H1 (cell line): ENCODE measurements at regions not wholly inside any gene's neighbourhood (a gene's known extent, or its start where the extent isn't known, plus 50 kb on each side); places are given as distances from the start of the nearest gene placed in this dataset.

ENCODE experiments used
- CTCF ChIA-PET: fragments of 300-600 bp; sonication (Branson Sonifier 250); formaldehyde crosslinking; loops from one replicate; lab custom pipeline; 2021; ENCODE audit not compliant: partially characterized antibody; lab: Charles Lee
- POLR2A ChIA-PET: fragments of 300-600 bp; sonication (Branson Sonifier 250); formaldehyde crosslinking; loops from one replicate; lab custom pipeline; 2021; ENCODE audit warnings: inconsistent platforms; ENCODE audit not compliant: partially characterized antibody; lab: Charles Lee
- DNase-seq, 2 experiments: peaks; one replicate each; pipeline versions ENCODE4 v3.0.0 to v3.0.0-alpha.2; 2010 to 2022; ENCODE audit warnings: low spot score in 2 of 2, low read depth in 1 of 2, mixed read lengths in 1 of 2
- FAIRE-seq: peaks from 2 replicates; lab custom pipeline; 2011; peaks lifted over from hg19 to GRCh38; lab: Jason Lieb, UNC
- H2AFZ ChIP-seq: 2 replicates; pipeline ENCODE4 v1.8.1; 2012; ENCODE audit warnings: low read length, inconsistent platforms
- H2AK5ac ChIP-seq: 2 replicates; pipeline ENCODE4 v1.6.1; 2013; ENCODE audit warnings: low read depth, low read length
- H2BK120ac ChIP-seq: replicated peaks from 2 replicates; pipeline ENCODE3; 2013; ENCODE audit warnings: low read depth, low read length, inconsistent platforms
- H2BK12ac ChIP-seq: 2 replicates; pipeline ENCODE4 v1.6.1; 2013; ENCODE audit warnings: low read depth, low read length
- H2BK15ac ChIP-seq: 2 replicates; pipeline ENCODE4 v1.6.1; 2013; ENCODE audit warnings: low read length
- H2BK20ac ChIP-seq: 2 replicates; pipeline ENCODE4 v1.6.1; 2013; ENCODE audit warnings: low read length
- H2BK5ac ChIP-seq: 2 replicates; pipeline ENCODE4 v1.6.1; 2013; ENCODE audit warnings: low read depth, low read length
- H3K14ac ChIP-seq: 2 replicates; pipeline ENCODE4 v1.6.1; 2013; ENCODE audit warnings: inconsistent platforms; ENCODE audit not compliant: insufficient read length
- H3K18ac ChIP-seq: 2 replicates; pipeline ENCODE4 v1.6.1; 2013; ENCODE audit warnings: low read length; ENCODE audit errors: extremely low read depth
- H3K23ac ChIP-seq: 2 replicates; pipeline ENCODE4 v1.6.1; 2013; ENCODE audit warnings: inconsistent platforms; ENCODE audit not compliant: insufficient read length
- H3K23me2 ChIP-seq: 2 replicates; pipeline ENCODE4 v1.6.1; 2013; ENCODE audit warnings: low read depth, low read length
- H3K27ac ChIP-seq: 2 replicates; pipeline ENCODE4 v1.6.1; 2011; ENCODE audit warnings: low read depth, low read length, inconsistent platforms
- H3K27me3 ChIP-seq, 4 experiments: replicated peaks in 1 of 4; 1 replicate in 1 of 4; 2 replicates in 3 of 4; pipeline versions ENCODE4 v1.6.1 to v1.8.1; 2011 to 2013; ENCODE audit warnings: low read length in 3 of 4, mild to moderate bottlenecking in 3 of 4, inconsistent platforms in 2 of 4, mixed read lengths in 2 of 4, moderate library complexity in 1 of 4; ENCODE audit not compliant: control insufficient read depth in 3 of 4, insufficient read depth in 3 of 4; ENCODE audit errors: extremely low read depth in 1 of 4
- H3K36me3 ChIP-seq, 4 experiments: 2 replicates each; pipeline versions ENCODE4 v1.6.1 to v1.8.1; 2011 to 2013; ENCODE audit warnings: mild to moderate bottlenecking in 4 of 4, low read length in 3 of 4, moderate library complexity in 2 of 4, control low read depth in 1 of 4, inconsistent platforms in 1 of 4; ENCODE audit not compliant: insufficient read depth in 4 of 4, control insufficient read depth in 2 of 4
- H3K4ac ChIP-seq: replicated peaks from 2 replicates; pipeline ENCODE3; 2013; ENCODE audit warnings: low read length, low read depth, mixed read lengths, inconsistent platforms; ENCODE audit not compliant: insufficient read length
- H3K4me1 ChIP-seq, 4 experiments: replicated peaks in 1 of 4; 1 replicate in 1 of 4; 2 replicates in 3 of 4; pipeline versions ENCODE4 v1.6.1 to v1.8.1; 2011 to 2013; ENCODE audit warnings: low read length in 3 of 4, inconsistent platforms in 2 of 4, mixed read lengths in 1 of 4; ENCODE audit not compliant: insufficient read depth in 4 of 4, control insufficient read depth in 3 of 4
- H3K4me2 ChIP-seq, 2 experiments: 2 replicates each; pipeline versions ENCODE4 v1.6.1 to v1.8.1; 2011 to 2013; ENCODE audit warnings: low read depth in 2 of 2, low read length in 2 of 2, control low read depth in 1 of 2, inconsistent platforms in 1 of 2, mild to moderate bottlenecking in 1 of 2; ENCODE audit not compliant: insufficient read depth in 1 of 2
- H3K4me3 ChIP-seq, 4 experiments: fragments of 200-600, 300-600 bp in 1 of 4; sonication (generic), shearing (Covaris generic), sonication (Bioruptor Twin) in 1 of 4; 2 replicates each; pipeline versions ENCODE4 v1.5.1 to v1.8.1; 2011 to 2016; ENCODE audit warnings: low read length in 4 of 4, low read depth in 3 of 4, control low read depth in 2 of 4, inconsistent platforms in 2 of 4, mild to moderate bottlenecking in 2 of 4, mixed read lengths in 1 of 4, moderate library complexity in 1 of 4; ENCODE audit not compliant: insufficient read depth in 2 of 4; ENCODE audit errors: extremely low read depth in 1 of 4
- H3K56ac ChIP-seq: replicated peaks from 2 replicates; pipeline ENCODE3; 2013; ENCODE audit warnings: low read depth, mild to moderate bottlenecking, mixed read lengths, low read length, inconsistent platforms; ENCODE audit not compliant: insufficient read length
- H3K79me1 ChIP-seq: 2 replicates; pipeline ENCODE4 v1.6.1; 2013; ENCODE audit warnings: low read depth, low read length, control low read depth
- H3K79me2 ChIP-seq, 2 experiments: 2 replicates each; pipeline versions ENCODE4 v1.6.1 to v1.8.1; 2012 to 2013; ENCODE audit warnings: low read length in 2 of 2, mild to moderate bottlenecking in 2 of 2, inconsistent platforms in 1 of 2; ENCODE audit not compliant: insufficient read depth in 2 of 2, control insufficient read depth in 1 of 2
- H3K9ac ChIP-seq, 4 experiments: replicated peaks in 1 of 4; 1 replicate in 1 of 4; 2 replicates in 3 of 4; pipeline versions ENCODE4 v1.6.1 to v1.8.1; 2011 to 2013; ENCODE audit warnings: low read depth in 3 of 4, low read length in 3 of 4, control low read depth in 2 of 4, mild to moderate bottlenecking in 2 of 4, moderate library complexity in 2 of 4, inconsistent platforms in 1 of 4; ENCODE audit errors: extremely low read depth in 1 of 4
- H3K9me3 ChIP-seq, 2 experiments: 2 replicates each; pipeline versions ENCODE4 v1.6.1 to v1.8.1; 2012 to 2013; ENCODE audit warnings: mild to moderate bottlenecking in 2 of 2, moderate library complexity in 2 of 2, control low read depth in 1 of 2, inconsistent platforms in 1 of 2, low read depth in 1 of 2, low read length in 1 of 2, mixed read lengths in 1 of 2; ENCODE audit not compliant: insufficient read depth in 2 of 2
- H4K20me1 ChIP-seq, 2 experiments: replicated peaks in 1 of 2; 2 replicates each; pipeline versions ENCODE3 to v1.8.1; 2011 to 2013; ENCODE audit warnings: inconsistent platforms in 2 of 2, low read length in 2 of 2, mild to moderate bottlenecking in 1 of 2; ENCODE audit not compliant: insufficient read depth in 2 of 2, control insufficient read depth in 1 of 2
- H4K5ac ChIP-seq: 2 replicates; pipeline ENCODE4 v1.6.1; 2013; ENCODE audit warnings: low read length, low read depth, mixed read lengths, inconsistent platforms; ENCODE audit not compliant: insufficient read length
- H4K8ac ChIP-seq: 2 replicates; pipeline ENCODE4 v1.8.0; 2013; ENCODE audit warnings: mild to moderate bottlenecking, moderate library complexity, low read length, inconsistent platforms; ENCODE audit not compliant: insufficient read depth; ENCODE audit errors: extremely low read depth
- H4K91ac ChIP-seq: replicated peaks from 2 replicates; pipeline ENCODE3; 2013; ENCODE audit warnings: low read length, mixed read lengths, inconsistent platforms; ENCODE audit not compliant: insufficient read length
- ATF2 ChIP-seq: IDR thresholded peaks from 2 replicates; pipeline ENCODE4 v1.6.1; 2012; ENCODE audit warnings: low read length, inconsistent platforms
- CBX8 ChIP-seq: fragments of 300-800, 300-1000 bp; sonication (generic); IDR thresholded peaks from 2 replicates; pipeline ENCODE4 v1.7.1; 2016; ENCODE audit warnings: low read depth, low read length, borderline replicate concordance
- CTCF ChIP-seq, 3 experiments: IDR thresholded peaks; 1 replicate in 2 of 3; 2 replicates in 1 of 3; pipeline versions ENCODE4 v1.5.1 to v1.6.1; 2011; ENCODE audit warnings: low read length in 3 of 3, mild to moderate bottlenecking in 3 of 3, inconsistent platforms in 2 of 3, low read depth in 1 of 3, moderate library complexity in 1 of 3; ENCODE audit not compliant: insufficient read depth in 1 of 3; ENCODE audit errors: control extremely low read depth in 1 of 3
- MAX ChIP-seq: IDR thresholded peaks from 2 replicates; pipeline ENCODE4 v1.6.1; 2012; ENCODE audit warnings: inconsistent platforms
- SP2 ChIP-seq: IDR thresholded peaks from 2 replicates; pipeline ENCODE4 v1.6.1; 2012; ENCODE audit warnings: mild to moderate bottlenecking, low read length, inconsistent platforms
- TAF7 ChIP-seq: optimal IDR thresholded peaks from 2 replicates; pipeline ENCODE3; 2011; ENCODE audit warnings: low read depth, mild to moderate bottlenecking, inconsistent platforms, low read length, moderate library complexity, borderline replicate concordance
- USF2 ChIP-seq: IDR thresholded peaks from 2 replicates; pipeline ENCODE4 v1.6.1; 2011; ENCODE audit warnings: low read length, improper control_type of control experiment
- WGBS, 2 experiments: shearing (Covaris generic) in 1 of 2; methylation state at CpG; one replicate each; pipeline versions ENCODE4 v1.1.6 to v1.1.7; 2013 to 2015; ENCODE audit warnings: low lambda C conversion rate in 2 of 2, mixed read lengths in 2 of 2, inconsistent platforms in 1 of 2, low coverage in 1 of 2, missing lambda C conversion rate in 1 of 2; ENCODE audit not compliant: insufficient replicate concordance in 2 of 2, insufficient coverage in 1 of 2, insufficient read length in 1 of 2; ENCODE audit errors: extremely low coverage in 1 of 2, missing lambda C conversion rate in 1 of 2; 5-methylcytosine and 5-hydroxymethylcytosine counted together

- no peaks in the 10 kb centered on the region for H3K23me2 ChIP-seq
- no peak for FAIRE-seq
- no peaks in the 10 kb centered on the region for H3K36me3 ChIP-seq
- H3K23ac ChIP-seq = no peak overlapping the region
- no peak overlapping the region for H2BK120ac ChIP-seq
- H3K4me1 ChIP-seq = peaks cover 0 to 7% (median 4%) of the 10 kb centered on the region in 4 experiments; a peak in 3 of 7 replicates
- H3K27ac ChIP-seq = no peak overlapping the region
- H3K4me2 ChIP-seq = peak overlapping the region in 1 of 2 experiments; percentile 36; a peak in 1 of 4 replicates
- no peak overlapping the region for H2BK5ac ChIP-seq
- no peak overlapping the region; the same call in 1 of the 2 replicates for H3K18ac ChIP-seq
- ChIA-PET POLR2A (no interaction called here), CTCF (interaction anchor here (1.0 to 1.4 kb wide), 5 partner anchors 9 to 81 kb away, joined by 3 to 8 read pairs (median 6); no protein-coding TSS in a partner anchor)
- DNase-seq = no peak
- H3K56ac ChIP-seq = no peak overlapping the region
- H4K8ac ChIP-seq = no peak overlapping the region
- H3K4me3 ChIP-seq = no peak overlapping the region
- no peaks in the 10 kb centered on the region; a peak in 2 of 7 replicates for H3K27me3 ChIP-seq
- H2BK20ac ChIP-seq = no peak overlapping the region
- H2BK15ac ChIP-seq = no peak overlapping the region
- no peak overlapping the region for H3K14ac ChIP-seq
- H4K5ac ChIP-seq = no peak overlapping the region
- no peaks in the 10 kb centered on the region for H3K79me2 ChIP-seq
- peak overlapping the region; percentile 35; the same call in 1 of the 2 replicates for H2BK12ac ChIP-seq
- WGBS, 2 experiments = 57% methylated on average over 8 of the region's 8 CpGs; no CpG with 5 or more reads in 1 of the 2 experiments
- no peak overlapping the region; the same call in 1 of the 2 replicates for H2AFZ ChIP-seq
- H2AK5ac ChIP-seq = 0 out of 2 replicates have a peak overlapping the region, but pooled peaks have one; percentile 40
- no peak overlapping the region for H4K91ac ChIP-seq
- no peaks in the 10 kb centered on the region for H3K79me1 ChIP-seq
- 0 out of 2 replicates have a peak, but pooled peaks have one; percentile 24 for TF ChIP-seq MAX
- no peak for TF ChIP-seq SP2
- TF ChIP-seq USF2 = 0 out of 2 replicates have a peak, but pooled peaks have one; percentile 34
- TF ChIP-seq ATF2 = no peak
- TF ChIP-seq TAF7 = no peak
- TF ChIP-seq CTCF (IDR thresholded peaks at IDR 0.05; ENCODE audit: control extremely low read depth in 1 of 3, insufficient read depth in 1 of 3, low read depth in 1 of 3, low read length in 3 of 3) = peak in 1 of 3 experiments; percentile 18; a peak in 1 of 4 replicates
- TF ChIP-seq CBX8 = no peak
- H3K4ac ChIP-seq = no peak overlapping the region
- H4K20me1 ChIP-seq = no peaks in the 10 kb centered on the region
- no peaks in the 10 kb centered on the region; a peak in 1 of 4 replicates for H3K9me3 ChIP-seq
- no peak overlapping the region for H3K9ac ChIP-seq
Measured at GRCh38 chr16:87198328-87198832, 118.8 kb downstream of the C16orf95 start.
